Thoracic aorta (tissue), 2 donors: ENCODE measurements at regions not wholly inside any gene's neighbourhood (a gene's known extent, or its start where the extent isn't known, plus 50 kb on each side); places are given as distances from the start of the nearest gene placed in this dataset.

Experiments
- ATAC-seq: fragments of 150-250 bp; one replicate; pipeline ENCODE4 v1.8.0; 2017; ENCODE audit warnings: low read depth; ENCODE audit not compliant: insufficient number of reproducible peaks, low FRiP score
- DNase-seq: peaks from one replicate; pipeline ENCODE4 v3.0.0-alpha.2; 2020; ENCODE audit warnings: low spot score
- H3K27ac ChIP-seq, 2 donors: fragments of 200-600 bp; sonication (generic); 1 replicate in 1 of 2; 2 replicates in 1 of 2; pipeline ENCODE4 v1.5.1; 2016; ENCODE audit warnings: mild to moderate bottlenecking in 2 of 2, moderate library complexity in 2 of 2
- H3K27me3 ChIP-seq: fragments of 200-600 bp; sonication (generic); replicated peaks from 2 replicates; pipeline ENCODE4 v1.6.0; 2016; ENCODE audit warnings: mild to moderate bottlenecking; ENCODE audit not compliant: insufficient read depth
- H3K36me3 ChIP-seq: fragments of 200-600 bp; sonication (generic); one replicate; pipeline ENCODE4 v1.5.1; 2016
- H3K4me1 ChIP-seq, 2 donors: fragments of 200-600 bp; sonication (generic); 1 replicate in 1 of 2; 2 replicates in 1 of 2; pipeline versions ENCODE4 v1.5.1 to v1.6.0; 2016; ENCODE audit warnings: low read depth in 2 of 2, mild to moderate bottlenecking in 1 of 2; ENCODE audit not compliant: control insufficient read depth in 1 of 2
- H3K4me3 ChIP-seq: fragments of 200-600 bp; sonication (generic); 2 replicates; pipeline ENCODE4 v1.5.1; 2016; ENCODE audit warnings: mild to moderate bottlenecking
- H3K9me3 ChIP-seq: fragments of 200-600 bp; sonication (generic); 2 replicates; pipeline ENCODE4 v1.5.1; 2016
- TF ChIP-seq, protein P1 (sequence below): fragments of 200-600 bp; sonication (generic); IDR thresholded peaks from one replicate; pipeline ENCODE4 v1.5.1; 2019; ENCODE audit warnings: antibody characterized with exemption

- ATAC-seq (no peak), DNase-seq (no peak)
- TF ChIP-seq, protein P1, sequence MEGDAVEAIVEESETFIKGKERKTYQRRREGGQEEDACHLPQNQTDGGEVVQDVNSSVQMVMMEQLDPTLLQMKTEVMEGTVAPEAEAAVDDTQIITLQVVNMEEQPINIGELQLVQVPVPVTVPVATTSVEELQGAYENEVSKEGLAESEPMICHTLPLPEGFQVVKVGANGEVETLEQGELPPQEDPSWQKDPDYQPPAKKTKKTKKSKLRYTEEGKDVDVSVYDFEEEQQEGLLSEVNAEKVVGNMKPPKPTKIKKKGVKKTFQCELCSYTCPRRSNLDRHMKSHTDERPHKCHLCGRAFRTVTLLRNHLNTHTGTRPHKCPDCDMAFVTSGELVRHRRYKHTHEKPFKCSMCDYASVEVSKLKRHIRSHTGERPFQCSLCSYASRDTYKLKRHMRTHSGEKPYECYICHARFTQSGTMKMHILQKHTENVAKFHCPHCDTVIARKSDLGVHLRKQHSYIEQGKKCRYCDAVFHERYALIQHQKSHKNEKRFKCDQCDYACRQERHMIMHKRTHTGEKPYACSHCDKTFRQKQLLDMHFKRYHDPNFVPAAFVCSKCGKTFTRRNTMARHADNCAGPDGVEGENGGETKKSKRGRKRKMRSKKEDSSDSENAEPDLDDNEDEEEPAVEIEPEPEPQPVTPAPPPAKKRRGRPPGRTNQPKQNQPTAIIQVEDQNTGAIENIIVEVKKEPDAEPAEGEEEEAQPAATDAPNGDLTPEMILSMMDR: no peak
- Histone ChIP-seq H3K27ac (no peak overlapping the region), H3K27me3 (no peaks in the 10 kb centered on the region), H3K4me1 (no peaks in the 10 kb centered on the region), H3K9me3 (no peaks in the 10 kb centered on the region), H3K4me3 (no peak overlapping the region), H3K36me3 (no peaks in the 10 kb centered on the region)
Measured at GRCh38 chr5:165232509-165233028, 1727.2 kb downstream of the MAT2B start.

DNA sequence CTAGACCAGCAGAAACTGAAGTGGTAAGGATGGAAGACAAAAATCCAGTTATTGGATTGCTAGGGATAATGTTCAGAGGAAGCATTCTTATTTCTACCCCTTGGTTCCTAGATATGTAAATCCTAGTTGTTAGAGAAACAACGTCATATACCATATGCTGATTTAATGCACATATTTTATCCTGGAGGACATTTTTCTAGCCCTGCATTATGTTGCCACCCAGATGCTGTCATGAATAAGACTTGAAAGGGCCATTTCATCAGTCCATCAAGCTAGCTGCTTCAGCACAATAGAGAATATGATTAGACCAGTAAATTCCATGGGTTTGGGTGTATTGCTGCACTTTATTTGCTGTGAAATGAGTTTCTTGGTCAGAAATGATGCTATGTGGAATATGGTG, 1736.4 kb downstream of the MAT2B start:
- Histone ChIP-seq H3K4me3 (no peak overlapping the region), H3K9me3 (no peaks in the 10 kb centered on the region), H3K4me1 (no peaks in the 10 kb centered on the region), H3K36me3 (no peaks in the 10 kb centered on the region), H3K27ac (no peak overlapping the region), H3K27me3 (no peaks in the 10 kb centered on the region)
- DNase-seq: no peak
- TF ChIP-seq, protein P1: no peak
- ATAC-seq: no peak

DNA sequence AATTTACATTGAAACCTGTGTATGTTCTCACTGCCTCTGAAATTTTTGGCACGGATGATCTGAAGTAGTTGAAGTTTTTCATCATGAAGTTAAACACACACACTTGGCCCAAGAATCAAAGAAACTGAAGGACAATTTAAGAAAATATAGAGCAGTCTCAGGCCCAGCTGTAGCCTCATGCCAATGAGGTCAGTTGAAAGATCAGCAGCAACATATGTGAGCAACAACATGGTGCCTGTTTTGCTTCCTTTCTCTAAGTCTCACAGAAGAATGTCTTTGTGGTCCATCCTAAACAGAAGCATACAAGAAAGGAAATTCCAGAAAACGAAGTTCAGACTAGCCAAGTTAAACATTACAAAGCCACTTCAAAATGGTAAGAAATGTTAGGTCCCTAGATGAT, 1737.2 kb downstream of the MAT2B start:
- Histone ChIP-seq H3K4me3 (no peak overlapping the region), H3K36me3 (no peaks in the 10 kb centered on the region), H3K27ac (no peak overlapping the region), H3K27me3 (no peaks in the 10 kb centered on the region), H3K9me3 (no peaks in the 10 kb centered on the region), H3K4me1 (no peaks in the 10 kb centered on the region)
- no peak for DNase-seq
- no peak for ATAC-seq
- TF ChIP-seq, protein P1: no peak

DNA sequence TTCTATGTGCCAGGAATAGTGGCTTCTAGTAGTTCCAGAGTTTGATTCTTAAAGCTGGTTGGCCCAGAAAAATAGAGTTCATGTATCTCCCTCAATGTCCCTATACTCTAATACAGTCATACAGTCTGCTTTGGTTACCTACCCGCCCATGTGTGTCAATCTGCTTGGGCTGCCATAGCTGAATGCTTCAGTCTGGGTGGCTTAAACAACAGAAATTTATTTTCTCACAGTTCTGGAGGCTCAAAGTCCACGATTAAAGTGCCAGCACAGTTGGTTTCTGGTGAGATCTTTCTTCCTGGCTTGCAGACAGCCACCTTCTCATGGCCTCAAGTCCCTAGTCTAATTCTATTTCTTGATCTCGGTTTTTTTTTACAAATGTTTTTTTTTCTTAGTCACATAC, 1739.0 kb downstream of the MAT2B start:
- Histone ChIP-seq H3K9me3 (no peaks in the 10 kb centered on the region), H3K4me3 (no peak overlapping the region), H3K36me3 (no peaks in the 10 kb centered on the region), H3K4me1 (no peaks in the 10 kb centered on the region), H3K27me3 (no peaks in the 10 kb centered on the region), H3K27ac (no peak overlapping the region)
- no peak for ATAC-seq
- DNase-seq: no peak
- TF ChIP-seq, protein P1: no peak

DNA sequence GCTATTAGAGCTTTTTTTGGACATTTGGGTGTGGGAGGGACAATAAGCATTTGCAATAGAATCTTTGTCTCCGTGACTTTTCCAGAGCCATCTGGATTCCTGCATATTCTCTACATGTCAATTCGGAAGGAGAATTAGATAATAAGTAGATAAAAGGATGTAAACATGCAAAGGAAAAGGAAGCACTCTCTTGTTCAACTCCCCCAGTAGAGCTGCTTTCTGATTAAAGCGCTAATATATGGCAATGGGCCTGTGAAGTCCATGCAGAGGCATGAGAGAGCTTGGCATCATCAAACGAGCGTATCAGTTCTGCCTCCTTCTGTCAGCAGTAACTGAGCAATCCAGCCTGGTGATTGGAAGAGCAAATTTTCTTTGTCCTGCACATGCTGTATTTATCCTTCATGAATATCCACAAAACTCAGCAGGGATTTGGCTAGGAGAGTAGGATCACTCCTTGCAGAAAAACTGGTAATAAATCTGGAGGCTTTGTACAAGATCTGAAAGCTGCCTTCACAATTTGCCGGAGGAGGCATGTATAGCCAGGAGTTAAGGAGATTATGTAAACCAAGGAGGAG, 1752.9 kb downstream of the MAT2B start:
- Histone ChIP-seq H3K9me3 (no peaks in the 10 kb centered on the region), H3K4me1 (no peaks in the 10 kb centered on the region), H3K27ac (no peak overlapping the region), H3K36me3 (no peaks in the 10 kb centered on the region), H3K27me3 (no peaks in the 10 kb centered on the region), H3K4me3 (no peak overlapping the region)
- TF ChIP-seq, protein P1: no peak
- DNase-seq: no peak
- ATAC-seq: no peak
